ENCODE measurements at regions not wholly inside any gene's neighbourhood (a gene's known extent, or its start where the extent isn't known, plus 50 kb on each side); places are given as distances from the start of the nearest gene placed in this dataset.

- Histone ChIP-seq H3K36me3 (replicated peaks in 1 of 2; ENCODE audit: control insufficient read depth in 1 of 2, insufficient read depth in 2 of 2, low read length in 2 of 2) (no peaks in the 10 kb centered on the region), H3K27ac (ENCODE audit: extremely low read length, insufficient read depth, low read length) (no peak overlapping the region), H3K27me3 (ENCODE audit: control insufficient read depth in 1 of 2, insufficient read depth in 2 of 2, low read length in 2 of 2) (no peaks in the 10 kb centered on the region), H3K9me3 (ENCODE audit: low read length) (no peaks in the 10 kb centered on the region), H3K4me3 (replicated peaks in 1 of 3; ENCODE audit: insufficient read depth in 1 of 3, low read depth in 2 of 3, low read length in 3 of 3) (no peak overlapping the region), H3K9ac (ENCODE audit: insufficient read depth, low read depth, low read length) (no peak overlapping the region), H3K79me2 (ENCODE audit: insufficient read depth, low read length) (no peaks in the 10 kb centered on the region), H4K20me1 (ENCODE audit: insufficient read depth, low read length) (no peaks in the 10 kb centered on the region), H2AFZ (ENCODE audit: low read length) (no peak overlapping the region), H3K4me2 (ENCODE audit: low read depth, low read length) (no peak overlapping the region), H3K4me1 (ENCODE audit: insufficient read depth, low read length) (no peaks in the 10 kb centered on the region)
- intact Hi-C loops (cut with micrococcal nuclease; ENCODE audit: unreplicated experiment) = no loop called here
- no peak for DNase-seq (ENCODE audit: low spot score)
- WGBS (ENCODE audit: low lambda C conversion rate) = 50% methylated on average over 2 of the region's 2 CpGs
- no TSS peak for BruUV-seq (replicated peaks)
- no peak for FAIRE-seq
- TF ChIP-seq ZNF598 (CRISPR knock-in tag; IDR thresholded peaks at IDR 0.05; ENCODE audit: borderline replicate concordance) = no peak
- no peak for TF ChIP-seq ZGPAT (CRISPR knock-in tag; IDR thresholded peaks at IDR 0.05)
- no peak for TF ChIP-seq ZNF282 (IDR thresholded peaks at IDR 0.05; ENCODE audit: partially characterized antibody)
- TF ChIP-seq, protein P1, sequence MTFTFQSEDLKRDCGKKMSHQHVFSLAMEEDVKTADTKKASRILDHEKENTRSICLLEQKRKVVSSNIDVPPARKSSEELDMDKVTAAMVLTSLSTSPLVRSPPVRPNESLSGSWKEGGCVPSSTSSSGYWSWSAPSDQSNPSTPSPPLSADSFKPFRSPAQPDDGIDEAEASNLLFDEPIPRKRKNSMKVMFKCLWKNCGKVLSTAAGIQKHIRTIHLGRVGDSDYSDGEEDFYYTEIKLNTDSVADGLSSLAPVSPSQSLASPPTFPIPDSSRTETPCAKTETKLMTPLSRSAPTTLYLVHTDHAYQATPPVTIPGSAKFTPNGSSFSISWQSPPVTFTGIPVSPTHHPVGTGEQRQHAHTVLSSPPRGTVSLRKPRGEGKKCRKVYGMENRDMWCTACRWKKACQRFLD (CRISPR knock-in tag; IDR thresholded peaks at IDR 0.05; ENCODE audit: borderline replicate concordance) = no peak
- no peak for TF ChIP-seq ZNF878 (CRISPR knock-in tag; IDR thresholded peaks at IDR 0.05)
- no peak for TF ChIP-seq ZNF839 (CRISPR knock-in tag; IDR thresholded peaks at IDR 0.05; ENCODE audit: borderline replicate concordance)
- no peak for TF ChIP-seq UBTF (CRISPR knock-in tag; IDR thresholded peaks at IDR 0.05)
- TF ChIP-seq NR2F2 (IDR thresholded peaks at IDR 0.05; ENCODE audit: borderline replicate concordance, low read depth) = no peak
- no peak for TF ChIP-seq MIER2 (CRISPR knock-in tag; IDR thresholded peaks at IDR 0.05)
- TF ChIP-seq TEAD3 (CRISPR knock-in tag; optimal IDR thresholded peaks at IDR 0.05; ENCODE audit: borderline replicate concordance) = no peak
- TF ChIP-seq ZNF484 (CRISPR knock-in tag; IDR thresholded peaks at IDR 0.05; ENCODE audit: borderline replicate concordance, low read depth) = no peak
- TF ChIP-seq ZNF766 (CRISPR knock-in tag; IDR thresholded peaks at IDR 0.05; ENCODE audit: borderline replicate concordance) = no peak
- no peak for TF ChIP-seq NPAS2 (CRISPR knock-in tag; IDR thresholded peaks at IDR 0.05; ENCODE audit: borderline replicate concordance)
- CTCF ChIA-PET (ENCODE audit: low intra/inter-chr PET ratio, low total read pairs) = no interaction called here
- in situ Hi-C loops (cut with HindIII; ENCODE audit: extremely low pct_ligation_motif_present, low pct_unique_long_range_greater_than_20kb) = no loop called here
- ATAC-seq = no peak
- POLR2A ChIA-PET = no interaction called here
These were observed 450.9 kb upstream of the ZNF608 start for GRCh38 chr5:125197321-125197720.

Measured in HepG2 (cell line).